ENCODE measurements at regions not wholly inside any gene's neighbourhood (a gene's known extent, or its start where the extent isn't known, plus 50 kb on each side); places are given as distances from the start of the nearest gene placed in this dataset.

- H3K27me3 ChIP-seq (replicated peaks; ENCODE audit: insufficient read depth) = no peaks in the 10 kb centered on the region
- no peak overlapping the region for H3K27ac ChIP-seq
- H3K4me1 ChIP-seq (ENCODE audit: control insufficient read depth in 1 of 2, low read depth in 2 of 2) = no peaks in the 10 kb centered on the region
- H3K36me3 ChIP-seq = no peaks in the 10 kb centered on the region
- no peak for ATAC-seq (ENCODE audit: insufficient number of reproducible peaks, low FRiP score, low read depth)
- DNase-seq (ENCODE audit: low spot score) = no peak
- H3K4me3 ChIP-seq = no peak overlapping the region
- no peaks in the 10 kb centered on the region for H3K9me3 ChIP-seq
- TF ChIP-seq CTCF (IDR thresholded peaks at IDR 0.05) = no peak
Measured at GRCh38 chr6:43853066-43853650, 83.1 kb downstream of the VEGFA start.

GRCh38 chr6:43852350-43852864 is 82.4 kb downstream of the VEGFA start:
- no peak overlapping the region for H3K27ac ChIP-seq
- H3K27me3 ChIP-seq (replicated peaks; ENCODE audit: insufficient read depth) = no peaks in the 10 kb centered on the region
- H3K36me3 ChIP-seq = no peaks in the 10 kb centered on the region
- H3K4me3 ChIP-seq = no peak overlapping the region
- H3K9me3 ChIP-seq = no peaks in the 10 kb centered on the region
- no peaks in the 10 kb centered on the region for H3K4me1 ChIP-seq (ENCODE audit: control insufficient read depth in 1 of 2, low read depth in 2 of 2)
- DNase-seq (ENCODE audit: low spot score) = no peak
- no peak for TF ChIP-seq CTCF (IDR thresholded peaks at IDR 0.05)
- no peak for ATAC-seq (ENCODE audit: insufficient number of reproducible peaks, low FRiP score, low read depth)

- Histone ChIP-seq H3K27me3 (replicated peaks; ENCODE audit: insufficient read depth) (no peaks in the 10 kb centered on the region), H3K27ac (no peak overlapping the region), H3K4me1 (ENCODE audit: control insufficient read depth in 1 of 2, low read depth in 2 of 2) (no peaks in the 10 kb centered on the region), H3K36me3 (no peaks in the 10 kb centered on the region), H3K4me3 (no peak overlapping the region), H3K9me3 (no peaks in the 10 kb centered on the region)
- no peak for TF ChIP-seq CTCF (IDR thresholded peaks at IDR 0.05)
- DNase-seq (ENCODE audit: low spot score) (no peak), ATAC-seq (ENCODE audit: insufficient number of reproducible peaks, low FRiP score, low read depth) (no peak)
Measured at GRCh38 chr6:43851204-43851865, 81.3 kb downstream of the VEGFA start.

GRCh38 chr6:43850314-43851203 is 80.5 kb downstream of the VEGFA start:
- ATAC-seq (ENCODE audit: insufficient number of reproducible peaks, low FRiP score, low read depth) = no peak
- no peak for TF ChIP-seq CTCF (IDR thresholded peaks at IDR 0.05)
- Histone ChIP-seq H3K27ac (no peak overlapping the region), H3K36me3 (no peaks in the 10 kb centered on the region), H3K9me3 (no peaks in the 10 kb centered on the region), H3K4me3 (no peak overlapping the region), H3K27me3 (replicated peaks; ENCODE audit: insufficient read depth) (no peaks in the 10 kb centered on the region), H3K4me1 (ENCODE audit: control insufficient read depth in 1 of 2, low read depth in 2 of 2) (no peaks in the 10 kb centered on the region)
- DNase-seq (ENCODE audit: low spot score) = no peak

GRCh38 chr6:43849844-43850243 is 79.8 kb downstream of the VEGFA start:
- DNase-seq (ENCODE audit: low spot score) = no peak
- H3K36me3 ChIP-seq = no peaks in the 10 kb centered on the region
- no peaks in the 10 kb centered on the region for H3K9me3 ChIP-seq
- H3K4me1 ChIP-seq (ENCODE audit: control insufficient read depth in 1 of 2, low read depth in 2 of 2) = no peaks in the 10 kb centered on the region
- no peak for ATAC-seq (ENCODE audit: insufficient number of reproducible peaks, low FRiP score, low read depth)
- no peak overlapping the region for H3K27ac ChIP-seq
- no peaks in the 10 kb centered on the region for H3K27me3 ChIP-seq (replicated peaks; ENCODE audit: insufficient read depth)
- no peak overlapping the region for H3K4me3 ChIP-seq
- no peak for TF ChIP-seq CTCF (IDR thresholded peaks at IDR 0.05)
